GM19035 (cell line): ENCODE measurements at regions not wholly inside any gene's neighbourhood (a gene's known extent, or its start where the extent isn't known, plus 50 kb on each side); places are given as distances from the start of the nearest gene placed in this dataset.

Experiments
- ATAC-seq: cut with Tn5 transposase; IDR thresholded peaks from one replicate; pipeline ENCODE4 v1.9.1; 2021; ENCODE audit not compliant: unreplicated experiment

- no peak for ATAC-seq
Measured at GRCh38 chr20:24813496-24813895, 135.6 kb upstream of the CST7 start.

DNA sequence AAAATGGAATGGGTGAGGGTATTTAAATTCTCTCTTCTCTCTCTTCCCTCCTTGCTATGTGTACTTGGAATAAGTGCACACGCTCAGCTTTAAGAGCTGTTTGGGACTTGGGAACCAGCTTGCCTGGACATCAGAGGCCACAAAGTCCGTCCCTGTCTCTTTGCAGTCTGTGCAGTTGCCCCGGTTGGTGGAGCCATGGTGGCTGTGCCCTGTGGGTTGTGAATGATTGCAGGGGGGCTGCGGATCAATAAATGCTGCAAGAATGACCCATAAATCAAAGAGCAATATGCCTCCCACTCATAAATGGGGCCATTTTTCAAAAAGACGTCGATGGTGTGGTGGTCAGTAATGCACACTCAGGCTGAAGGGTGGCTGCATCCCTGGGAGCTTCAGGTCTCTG lies 135.1 kb upstream of the CST7 start:
- no peak for ATAC-seq

GRCh38 chr20:24814556-24815195 lies 134.4 kb upstream of the CST7 start:
- ATAC-seq = no peak

DNA sequence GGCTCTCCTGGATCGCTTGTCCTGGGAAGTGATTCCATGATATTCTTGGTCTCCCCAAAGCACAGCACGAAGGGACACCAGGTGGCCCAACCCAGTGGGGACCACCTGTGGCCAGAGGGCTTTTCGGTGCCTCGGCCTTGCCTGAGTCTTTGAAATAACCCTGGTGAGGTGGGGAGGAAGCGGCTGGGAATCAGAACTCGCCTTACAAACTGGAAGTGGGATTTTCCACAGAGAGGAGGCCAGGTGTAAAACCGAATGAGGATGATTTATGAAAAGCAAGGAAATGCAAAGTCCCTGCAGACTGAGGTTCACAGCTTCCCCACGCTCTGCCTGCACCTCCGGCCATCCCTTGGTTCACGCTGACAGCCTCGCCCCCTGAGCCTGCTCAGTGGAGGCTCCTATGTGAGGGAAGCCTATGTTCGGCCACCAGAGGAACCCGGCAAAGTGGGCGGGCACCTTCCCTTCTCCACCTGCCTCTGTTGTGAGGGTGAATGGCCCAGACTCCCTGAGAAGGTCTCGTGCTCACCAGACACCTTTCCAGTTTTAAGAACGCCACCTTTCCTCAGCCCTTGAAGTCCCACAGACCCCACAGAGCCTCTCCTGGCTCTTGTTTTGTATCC lies 133.8 kb upstream of the CST7 start:
- ATAC-seq = no peak

DNA sequence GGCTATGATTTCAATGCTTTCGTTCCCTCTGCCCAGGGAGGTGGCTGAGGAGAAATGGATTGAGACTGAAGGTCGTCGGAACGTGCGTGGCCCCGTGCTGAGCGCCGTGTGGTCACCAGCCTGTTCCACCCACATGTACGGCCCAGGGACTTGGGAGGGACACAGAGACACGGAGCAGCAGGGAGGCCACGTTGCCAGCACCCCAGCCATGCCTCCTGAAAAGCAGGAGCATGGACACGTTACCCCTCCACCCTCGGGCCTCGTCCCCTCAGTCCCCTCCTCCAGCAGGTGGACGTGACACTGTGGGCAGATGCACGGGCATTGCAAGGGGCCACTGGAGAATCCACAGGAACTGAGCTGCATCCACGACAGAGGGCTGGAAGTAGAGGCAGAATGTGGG lies 133.1 kb upstream of the CST7 start:
- ATAC-seq = no peak

DNA sequence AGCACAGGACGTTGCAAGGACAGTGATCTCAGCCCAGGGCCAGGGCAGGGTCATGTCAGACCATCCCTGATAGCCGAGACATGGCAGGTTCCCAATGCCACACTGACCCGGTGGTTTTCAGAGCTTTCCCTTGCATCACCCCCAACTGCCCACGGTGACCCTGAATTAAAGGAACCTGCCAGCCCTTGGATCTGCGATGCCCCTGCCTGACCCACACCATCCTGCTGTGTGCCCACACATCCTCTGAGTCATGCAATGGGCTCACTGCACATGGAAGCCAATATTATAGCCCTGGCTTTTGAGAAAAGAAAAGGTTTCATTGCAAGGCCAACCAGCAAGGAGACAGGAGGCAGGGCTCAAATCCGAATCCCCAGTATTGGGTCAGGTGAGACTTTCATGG lies 132.6 kb upstream of the CST7 start:
- ATAC-seq = no peak

GRCh38 chr20:24816907-24817306 lies 132.2 kb upstream of the CST7 start:
- no peak for ATAC-seq

DNA sequence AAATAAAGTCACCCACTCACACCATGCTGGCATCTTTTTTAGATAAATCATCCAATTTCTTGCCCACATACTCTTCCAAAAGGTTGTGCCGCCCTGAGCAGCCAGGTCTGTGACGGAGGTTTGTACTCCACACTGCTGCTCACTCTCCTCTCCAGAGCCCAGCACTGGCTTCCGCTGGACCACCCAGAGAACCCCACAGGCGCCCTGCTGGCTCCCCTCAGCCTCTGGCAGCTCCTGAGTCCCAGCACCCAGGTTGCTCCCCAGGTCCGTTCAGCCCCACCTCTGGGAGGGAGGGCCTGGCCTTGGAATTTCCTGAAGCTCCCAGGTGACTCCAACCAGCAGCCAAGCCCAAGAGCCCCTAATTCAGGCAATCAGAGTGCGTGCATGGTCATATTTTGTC lies 131.7 kb upstream of the CST7 start:
- ATAC-seq = no peak

DNA sequence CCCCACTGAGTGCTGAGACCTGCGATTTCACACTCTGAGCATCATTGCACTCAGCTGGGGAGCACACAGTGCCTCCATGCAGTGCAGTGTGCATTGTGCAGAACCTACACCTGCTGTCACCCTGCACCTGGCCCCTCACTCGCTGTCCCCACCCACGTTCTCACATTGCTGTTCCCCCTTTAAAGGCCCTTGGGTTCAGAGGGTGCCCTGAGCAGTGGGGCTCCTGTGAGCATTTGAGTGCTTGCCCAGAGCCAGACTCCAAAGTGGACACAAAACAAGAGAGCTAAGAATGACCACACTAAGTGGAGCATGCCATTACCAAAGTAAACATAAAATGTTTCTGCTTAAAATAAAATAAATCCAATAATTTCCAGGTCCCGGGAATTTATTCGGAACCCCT lies 131.0 kb upstream of the CST7 start:
- no peak for ATAC-seq

GRCh38 chr20:24819331-24819965 lies 129.6 kb upstream of the CST7 start:
- ATAC-seq = no peak

DNA sequence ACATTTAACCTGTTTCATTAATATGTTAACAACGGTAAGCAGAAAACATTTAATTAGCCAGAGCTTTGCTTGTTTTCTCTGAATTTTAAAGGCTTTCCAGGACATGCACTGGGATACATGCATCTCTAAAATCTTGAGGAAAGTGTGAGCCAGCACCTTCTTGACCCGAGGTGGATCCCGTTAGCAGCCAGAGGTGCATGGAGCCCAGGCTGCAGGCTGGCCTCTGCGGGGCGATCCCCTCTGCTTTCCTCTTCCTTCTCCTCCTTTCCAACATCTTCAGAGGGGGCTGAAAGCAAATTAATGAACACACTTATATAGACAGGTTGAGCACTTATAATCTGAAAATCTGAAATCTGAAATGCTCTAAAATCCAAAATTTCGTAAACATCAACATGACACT lies 128.7 kb upstream of the CST7 start:
- no peak for ATAC-seq

GRCh38 chr20:24821391-24821790 lies 127.7 kb upstream of the CST7 start:
- ATAC-seq = no peak

DNA sequence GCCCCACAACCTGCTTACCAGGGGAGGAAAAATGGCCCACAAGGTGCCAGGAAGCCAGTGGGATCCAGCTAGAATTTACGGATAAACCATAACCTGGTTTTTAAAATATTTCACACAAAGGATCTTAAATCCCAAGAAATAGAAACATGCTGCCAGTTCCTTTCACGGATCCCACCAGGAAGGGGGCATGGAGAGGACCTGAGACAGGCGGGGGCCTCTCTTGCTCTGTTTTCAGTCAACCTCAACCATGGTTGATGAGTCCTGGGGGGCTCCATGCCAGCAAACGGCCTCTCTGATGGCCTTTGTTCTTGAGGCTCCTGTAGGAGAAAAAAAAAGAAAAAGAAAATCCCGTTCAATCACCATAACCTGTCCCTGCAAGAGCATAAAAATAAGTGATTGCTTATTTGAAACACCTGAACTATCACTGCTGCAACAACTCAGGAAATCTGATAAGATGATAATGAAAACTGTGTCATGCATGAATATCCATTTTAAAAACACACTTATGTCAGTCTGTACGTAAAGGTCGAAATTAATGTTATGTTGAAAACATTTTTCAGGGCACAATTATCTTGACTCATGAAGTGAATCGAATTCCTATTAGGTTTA lies 125.8 kb upstream of the CST7 start:
- ATAC-seq = no peak

- no peak for ATAC-seq
Measured at GRCh38 chr20:24823989-24824693, 124.9 kb upstream of the CST7 start.

- ATAC-seq = no peak
Measured at GRCh38 chr20:24825591-24825990, 123.5 kb upstream of the CST7 start.

DNA sequence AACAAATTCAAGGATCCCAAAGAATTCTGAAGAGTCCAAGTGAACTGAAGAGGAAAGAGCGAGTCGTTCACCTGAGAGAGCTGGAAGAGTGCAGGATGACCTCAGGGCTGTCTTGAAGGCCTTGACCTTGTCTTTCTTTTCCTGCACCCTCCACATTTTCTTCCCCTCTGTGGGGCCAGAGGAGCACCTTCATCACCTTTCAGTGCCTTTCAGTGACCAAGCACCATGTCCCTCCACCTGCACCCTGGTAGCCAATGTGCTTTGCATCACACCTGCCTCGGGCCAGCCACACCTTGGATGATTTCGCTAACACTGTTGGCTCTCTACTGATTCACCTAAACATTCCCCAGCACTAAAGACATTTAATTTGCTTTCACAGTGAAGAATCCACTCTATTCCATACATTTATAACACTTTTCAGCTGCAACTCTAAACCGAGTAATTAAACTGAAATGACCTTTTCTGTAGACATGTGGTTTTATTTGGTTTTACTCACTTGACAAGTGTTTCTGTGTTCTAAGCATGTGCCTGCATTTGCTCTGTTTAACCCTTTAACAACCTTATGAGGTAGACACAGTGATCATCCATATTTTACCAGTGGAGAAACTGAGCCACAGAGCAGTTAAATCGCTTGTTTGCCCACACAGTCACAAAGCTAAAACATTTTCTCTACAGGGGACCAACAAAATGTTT lies 121.3 kb upstream of the CST7 start:
- no peak for ATAC-seq

- ATAC-seq = no peak
Measured at GRCh38 chr20:24828992-24829648, 119.9 kb upstream of the CST7 start.

DNA sequence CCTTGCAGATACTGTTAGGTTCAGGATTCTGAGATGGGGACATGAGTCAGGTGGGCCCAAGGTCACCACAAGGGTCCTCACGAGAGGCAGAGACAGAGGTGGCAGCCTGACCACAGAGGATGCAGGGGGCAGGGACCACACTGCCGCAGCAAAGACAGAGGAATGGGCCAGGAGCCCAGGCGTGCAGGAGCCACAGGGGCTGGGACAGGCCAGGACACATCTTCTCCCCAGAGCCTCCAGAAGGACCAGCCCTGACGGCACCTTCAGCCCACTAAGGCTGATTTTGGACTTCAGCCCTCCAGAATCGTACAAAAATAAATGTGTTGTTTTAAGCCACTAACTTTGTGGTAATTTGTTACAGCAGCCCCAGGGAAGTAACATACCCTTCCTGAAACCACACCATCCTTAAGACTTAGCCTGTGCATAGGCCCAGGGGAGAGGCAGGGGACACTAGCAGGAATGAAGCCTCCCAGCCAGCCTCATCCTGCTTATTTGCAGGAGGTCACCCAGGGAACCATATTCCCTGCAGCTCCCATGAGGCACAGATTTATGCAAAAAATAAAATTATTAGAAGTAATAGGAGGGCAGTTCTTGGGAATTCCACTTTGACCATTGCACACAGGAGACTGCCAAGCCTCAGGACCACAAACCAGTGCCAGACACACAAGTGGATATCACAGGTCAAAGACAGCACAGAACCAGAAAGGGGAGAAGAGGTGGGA lies 119.3 kb upstream of the CST7 start:
- ATAC-seq = no peak

- no peak for ATAC-seq
Measured at GRCh38 chr20:24830649-24831048, 118.4 kb upstream of the CST7 start.

DNA sequence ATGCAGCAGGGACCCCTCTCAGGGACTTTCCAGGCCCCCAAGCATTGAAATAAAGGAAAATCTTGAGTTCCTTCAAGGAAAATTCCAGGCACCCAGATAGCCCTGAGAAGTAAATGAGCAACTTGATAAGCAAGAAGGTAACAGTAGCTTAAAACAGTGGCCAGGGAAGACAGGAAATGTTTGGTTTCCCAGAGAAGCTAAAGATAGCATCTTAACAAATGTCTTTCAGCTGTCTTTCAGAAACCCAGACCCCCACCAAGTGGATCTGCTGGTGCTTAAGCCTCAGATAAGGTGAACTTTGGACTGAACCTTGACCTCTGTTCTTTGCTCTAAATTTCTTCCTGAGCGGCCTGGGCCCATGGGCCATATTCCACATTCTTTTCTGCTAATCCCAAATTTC lies 117.8 kb upstream of the CST7 start:
- ATAC-seq = no peak
